Ammon's horn (tissue), 1 donor: ENCODE measurements at regions not wholly inside any gene's neighbourhood (a gene's known extent, or its start where the extent isn't known, plus 50 kb on each side); places are given as distances from the start of the nearest gene placed in this dataset.
A peak's percentile ranks its signal among the peaks of the same experiment; 100 is the strongest.
"Not testable (repeated sequence)": the region's sequence is repeated elsewhere in the genome, so short reads cannot be mapped to it uniquely, and the experiment has no call there.

Experiments
- DNase-seq: peaks from one replicate; pipeline ENCODE4 v3.0.0-alpha.2; 2016; ENCODE audit warnings: low spot score

DNA sequence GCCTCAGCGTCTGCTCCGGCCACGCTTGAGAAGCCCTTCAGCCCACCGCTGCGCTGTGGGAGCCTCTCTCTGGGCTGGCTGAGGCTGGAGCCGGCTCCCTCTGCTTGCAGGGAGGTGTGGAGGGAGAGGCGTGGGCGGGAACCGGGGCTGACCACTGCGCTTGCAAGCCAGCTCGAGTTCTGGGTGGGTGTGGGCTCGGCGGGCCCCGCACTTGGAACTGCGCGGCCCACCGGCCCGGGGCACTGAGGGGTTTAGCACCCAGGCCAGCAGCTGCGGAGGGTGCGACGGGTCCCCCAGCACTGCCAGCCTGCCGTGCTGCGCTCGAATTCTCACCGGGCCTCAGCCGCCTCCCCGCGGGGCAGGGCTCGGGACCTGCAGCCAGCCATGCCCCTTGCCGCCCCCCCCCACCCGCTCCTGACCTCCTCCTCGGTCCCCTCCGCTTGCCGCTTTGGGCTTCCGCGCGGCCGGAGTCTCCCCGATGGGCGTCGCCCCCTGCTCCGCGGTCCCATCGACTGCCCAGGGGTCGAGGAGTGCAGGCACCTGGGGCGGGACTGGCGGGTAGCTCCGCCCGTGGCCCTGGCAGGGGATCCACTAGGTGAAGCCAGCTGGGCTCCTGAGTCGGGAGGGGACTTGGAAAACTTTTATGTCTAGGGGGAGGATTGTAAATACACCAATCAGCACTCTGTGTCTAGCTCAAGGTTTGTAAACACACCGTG, 106.7 kb downstream of the RAP2B start:
- no peak for DNase-seq

DNA sequence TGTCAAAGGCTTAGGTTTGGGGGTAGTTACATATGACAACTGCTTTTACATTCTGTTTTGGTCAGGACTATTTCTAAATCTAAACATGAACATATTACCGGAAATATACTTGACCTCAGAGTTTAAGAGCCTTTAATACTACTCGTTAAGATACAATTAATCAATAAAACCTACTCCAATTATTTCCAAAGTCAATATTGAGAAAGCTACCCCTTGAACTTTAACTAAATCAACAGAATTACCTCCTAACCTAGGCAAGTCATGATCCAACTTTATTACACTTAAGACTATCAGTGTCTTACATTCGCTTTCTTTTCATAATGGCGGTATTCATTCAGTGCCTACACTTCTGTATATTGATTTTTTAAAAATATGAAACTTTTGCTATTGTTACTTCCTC, 107.7 kb downstream of the RAP2B start:
- DNase-seq = no peak

DNA sequence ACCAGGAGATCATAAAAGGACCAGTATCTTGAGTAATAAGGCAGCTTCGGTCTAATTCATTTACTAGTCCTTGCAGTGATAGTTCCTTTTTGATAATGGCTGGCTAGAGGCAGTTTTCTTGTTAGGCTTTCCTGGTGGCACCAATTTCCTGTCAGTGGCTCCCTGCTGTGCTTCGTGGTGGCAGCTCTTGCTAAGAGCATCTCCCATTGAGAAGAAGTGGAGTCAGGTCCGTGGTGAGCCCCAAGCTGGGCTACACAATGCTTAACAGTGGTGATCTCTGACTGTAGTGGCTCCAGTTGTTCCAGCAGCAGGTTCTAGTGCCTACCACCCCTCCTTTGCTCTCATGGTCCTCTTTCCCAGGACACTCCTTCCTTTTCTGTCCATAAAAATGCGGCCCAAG, 111.2 kb downstream of the RAP2B start:
- no peak for DNase-seq

DNA sequence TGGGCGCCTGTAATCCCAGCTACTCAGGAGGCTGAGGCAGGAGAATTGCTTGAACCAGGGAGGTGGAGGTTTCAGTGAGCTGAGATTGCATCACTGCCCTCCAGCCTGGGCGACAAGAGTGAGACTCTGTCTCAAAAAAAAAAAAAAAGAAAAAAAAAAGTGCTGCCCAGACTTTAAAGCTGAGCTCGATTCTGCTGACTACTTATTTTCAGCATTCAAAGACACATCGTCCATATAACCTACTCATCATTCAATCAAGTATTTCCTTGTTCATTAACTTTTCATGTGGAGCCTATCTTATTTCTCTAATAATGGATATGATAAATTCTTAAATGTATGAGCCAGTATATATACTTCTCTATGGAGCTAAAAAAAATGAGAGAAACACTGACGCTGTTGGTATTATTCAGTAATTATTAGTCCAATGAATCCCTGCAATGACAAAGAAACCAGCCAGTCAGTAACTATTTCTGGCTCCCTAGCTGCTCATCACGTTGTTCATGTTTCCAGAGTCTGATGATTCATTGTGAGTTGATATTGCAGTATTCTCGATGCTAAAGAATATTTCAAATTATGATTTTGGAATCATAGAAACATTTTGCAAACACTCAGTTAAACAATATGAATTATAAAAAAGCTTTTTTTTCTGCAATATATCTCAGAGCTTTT, 111.9 kb downstream of the RAP2B start:
- peak; percentile 56 for DNase-seq

DNA sequence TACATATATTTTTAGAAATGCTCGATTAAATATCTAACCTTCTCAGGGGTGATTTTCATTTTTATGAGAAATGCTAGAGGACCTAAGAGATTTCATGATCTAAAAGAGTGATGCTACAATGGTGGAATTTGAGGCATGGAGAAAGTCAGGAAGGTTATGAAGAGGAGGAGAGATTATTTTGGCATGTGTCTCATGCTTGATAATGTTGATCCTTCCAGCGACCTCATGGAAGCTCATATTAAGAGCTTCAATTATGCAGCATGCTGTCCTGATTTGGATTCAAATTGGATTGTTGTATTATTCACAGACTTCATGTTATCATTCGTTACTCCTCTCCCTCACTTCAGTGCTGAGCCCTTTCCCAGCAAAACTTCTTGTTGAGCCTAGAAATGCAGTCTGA, 112.5 kb downstream of the RAP2B start:
- DNase-seq = no peak

DNA sequence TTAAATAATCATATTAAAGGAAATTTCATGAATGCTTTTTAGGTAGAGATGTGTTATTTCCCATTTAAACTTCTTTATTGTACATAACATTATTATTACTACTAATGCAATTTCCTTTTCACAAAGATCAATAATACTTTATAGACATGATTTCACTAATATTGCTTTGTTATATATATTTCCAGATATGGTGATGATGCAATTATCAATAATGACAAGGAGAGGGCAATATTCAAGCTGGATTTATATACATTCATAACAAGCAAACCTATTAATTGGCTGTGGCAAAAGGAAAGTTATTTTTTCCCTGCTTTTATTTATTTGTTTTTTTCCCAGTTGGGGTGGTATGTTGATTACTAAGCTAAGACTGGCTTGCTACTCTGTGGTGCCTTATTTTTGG, 113.5 kb downstream of the RAP2B start:
- DNase-seq = no peak

DNA sequence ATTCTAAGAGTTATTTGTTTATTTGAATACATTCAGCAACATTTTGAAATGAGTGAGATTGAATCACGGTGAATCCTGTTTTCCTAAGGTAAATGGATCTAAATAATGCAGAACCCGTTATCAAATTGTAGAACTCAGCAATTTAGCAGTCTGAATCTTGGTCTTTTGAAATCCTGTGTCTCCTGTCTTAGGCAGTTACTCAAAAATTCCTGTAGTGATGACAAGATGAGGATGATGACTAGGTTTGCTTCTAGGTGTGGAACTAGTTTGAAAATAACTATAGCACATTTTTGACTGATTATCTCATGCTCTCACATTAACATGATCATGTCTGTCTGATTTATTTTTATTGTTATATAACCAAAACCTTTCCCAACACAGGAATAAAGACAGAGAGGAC, 115.0 kb downstream of the RAP2B start:
- DNase-seq = no peak

DNA sequence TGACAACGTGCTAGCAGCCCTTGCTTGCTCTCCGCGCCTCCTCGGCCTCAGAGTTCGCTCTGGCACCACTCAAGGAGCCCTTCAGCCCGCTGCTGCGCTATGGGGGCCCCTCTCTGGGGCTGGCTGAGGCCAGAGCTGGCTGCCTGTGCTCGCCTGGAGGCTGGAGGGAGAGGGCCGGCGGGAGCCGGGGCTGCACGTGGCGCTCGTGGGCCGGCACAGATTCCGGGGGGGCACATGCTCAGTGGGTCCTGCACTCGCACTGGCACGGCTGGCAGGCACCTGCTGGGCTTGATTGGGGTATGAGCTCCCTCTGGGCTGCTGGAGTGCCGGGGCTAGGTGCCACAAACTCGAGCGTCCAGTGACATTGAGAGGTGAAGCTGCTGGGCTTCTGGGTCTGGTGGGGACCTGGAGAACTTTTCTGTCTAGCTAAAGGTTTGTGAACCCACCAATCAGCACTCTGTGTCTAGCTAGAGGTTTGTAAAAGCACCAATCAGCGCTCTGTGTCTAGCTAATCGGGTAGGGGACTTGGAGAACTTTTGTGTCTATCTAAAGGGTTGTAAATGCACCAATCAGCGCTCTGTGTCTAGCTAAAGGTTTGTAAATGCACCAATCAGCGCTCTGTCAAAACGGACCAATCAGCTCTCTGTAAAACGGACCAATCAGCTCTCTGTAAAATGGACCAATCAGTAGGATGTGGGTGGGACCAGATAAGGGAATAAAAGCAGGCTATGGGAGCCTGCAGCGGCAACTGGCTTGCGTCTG, 119.4 kb downstream of the RAP2B start:
- DNase-seq = not testable (repeated sequence)

DNA sequence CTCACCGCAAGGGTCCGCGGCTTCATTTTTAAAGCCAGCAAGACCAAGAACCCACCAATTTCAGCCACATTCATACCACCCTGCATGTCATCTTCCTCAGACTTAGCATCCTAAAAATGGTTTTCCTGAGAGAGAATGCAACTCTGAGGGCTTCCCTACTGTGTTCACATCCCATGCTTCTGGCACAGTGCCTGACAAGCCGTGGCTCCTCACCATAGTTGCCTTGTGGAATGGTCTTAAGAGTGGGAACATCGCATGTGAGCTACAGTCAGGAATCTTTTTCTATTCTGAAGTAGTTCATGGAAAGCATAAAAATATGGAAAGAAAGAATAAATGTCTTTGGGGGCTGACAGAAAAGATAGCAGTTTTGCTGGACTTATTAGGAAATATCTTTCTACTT, 120.3 kb downstream of the RAP2B start:
- no peak for DNase-seq

DNA sequence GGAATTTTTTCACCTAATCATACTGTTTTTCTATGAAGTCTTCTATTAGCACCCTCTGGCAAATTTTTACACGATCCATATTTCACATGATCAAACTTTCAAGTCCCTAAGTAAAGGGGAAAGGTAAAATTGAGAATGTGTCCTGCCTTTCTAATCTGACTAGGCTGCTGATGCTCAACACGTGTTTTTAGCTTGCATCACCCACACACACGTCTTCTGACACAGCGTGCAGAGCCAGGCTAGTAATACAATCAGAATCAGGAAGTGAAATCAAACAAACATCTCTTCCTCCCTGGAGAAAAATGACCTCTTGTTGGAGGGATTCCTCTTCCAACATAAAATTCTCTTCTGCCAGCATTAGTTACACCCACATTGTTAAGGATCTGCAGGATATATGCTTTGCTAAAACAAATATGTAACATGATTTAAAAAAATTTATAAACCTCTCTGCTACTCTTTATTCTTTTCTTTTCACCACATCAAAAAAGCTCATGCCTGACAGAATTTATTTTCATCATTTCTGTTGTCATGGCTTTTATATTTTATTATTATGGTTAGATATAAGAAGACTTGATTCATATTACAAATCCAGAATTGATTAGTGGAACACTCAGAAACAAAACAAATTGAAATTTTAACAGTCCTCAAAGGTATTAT, 122.4 kb downstream of the RAP2B start:
- DNase-seq = peak; percentile 85

DNA sequence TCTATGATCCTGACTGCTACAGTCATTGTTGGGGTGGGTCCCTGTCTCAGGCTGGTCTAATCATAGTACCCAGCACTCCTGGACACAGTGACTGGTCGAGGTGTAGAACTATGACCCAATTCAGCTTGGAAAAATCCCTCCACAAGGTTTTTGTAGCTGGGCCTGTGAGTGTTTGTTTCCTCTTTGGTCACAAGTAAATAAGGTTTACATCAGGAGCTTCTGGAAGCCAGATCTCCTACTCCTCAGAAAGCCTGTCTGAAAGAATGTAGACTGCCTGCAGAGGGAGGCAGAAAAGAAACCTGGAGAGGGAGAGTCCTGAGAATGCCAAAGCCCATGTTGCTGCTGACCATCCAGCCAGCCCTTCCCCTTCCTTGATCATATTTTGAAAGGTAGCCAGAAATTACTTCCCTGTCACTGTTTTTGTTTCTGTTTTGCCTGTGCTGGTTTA, 123.2 kb downstream of the RAP2B start:
- DNase-seq = no peak

DNA sequence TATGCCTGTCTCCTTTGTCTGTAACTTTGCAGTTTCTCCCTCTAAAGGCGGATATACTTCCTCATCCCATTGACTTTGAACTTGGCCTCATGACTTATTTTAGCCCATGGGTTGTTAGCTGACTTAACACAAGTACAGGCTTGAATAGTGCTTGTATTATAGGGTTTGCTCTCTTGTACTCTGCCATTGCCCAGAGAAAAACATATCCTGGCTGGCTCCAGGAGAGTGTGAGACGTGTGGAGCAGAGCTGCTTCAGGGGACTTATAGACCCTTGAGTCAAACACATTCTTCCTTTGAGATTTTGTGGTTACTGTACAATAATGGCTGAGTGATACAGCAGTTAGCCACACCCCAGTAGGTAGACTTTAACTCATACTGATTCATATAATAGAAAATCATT, 124.0 kb downstream of the RAP2B start:
- no peak for DNase-seq

DNA sequence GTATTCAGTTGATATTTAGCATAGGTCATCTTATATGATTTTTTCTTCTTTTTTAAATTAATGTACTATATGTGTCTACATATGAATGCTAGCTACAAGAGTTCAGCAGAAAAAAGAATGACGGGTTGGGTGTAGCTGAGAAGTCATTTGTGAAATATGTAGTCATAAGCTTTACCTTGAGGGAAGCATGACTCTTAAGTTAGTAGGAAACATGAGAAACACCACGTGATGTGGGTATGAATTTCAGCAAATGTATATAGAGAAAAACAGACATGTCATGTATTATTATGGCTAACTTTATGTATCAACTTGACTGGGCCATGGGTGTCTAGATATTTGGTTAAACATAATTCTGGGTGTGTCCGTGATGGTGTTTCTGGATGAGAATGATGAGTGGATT, 125.0 kb downstream of the RAP2B start:
- no peak for DNase-seq

DNA sequence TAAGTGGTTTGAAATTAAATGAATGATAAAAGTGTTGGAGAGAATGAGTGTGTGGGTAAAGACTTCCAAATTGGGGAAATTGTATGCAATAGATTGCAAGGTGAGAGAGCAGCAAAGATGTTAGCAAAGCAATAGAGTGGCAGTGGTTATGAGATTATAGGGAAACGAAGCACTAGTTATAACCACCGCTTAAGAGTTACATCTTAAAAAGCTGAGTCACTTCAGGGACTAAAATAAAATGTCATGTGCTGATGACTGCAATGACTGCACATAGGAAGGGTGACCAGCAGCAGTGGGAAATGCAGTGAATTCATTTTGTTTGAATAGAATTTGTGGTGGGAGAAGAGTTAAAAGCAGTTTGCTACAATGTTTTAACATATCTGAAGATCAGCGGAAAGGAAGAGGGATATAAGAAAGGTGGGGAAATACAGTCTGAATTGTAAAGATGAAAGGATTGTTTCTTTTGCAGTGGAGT, 127.3 kb downstream of the RAP2B start:
- no peak for DNase-seq

DNA sequence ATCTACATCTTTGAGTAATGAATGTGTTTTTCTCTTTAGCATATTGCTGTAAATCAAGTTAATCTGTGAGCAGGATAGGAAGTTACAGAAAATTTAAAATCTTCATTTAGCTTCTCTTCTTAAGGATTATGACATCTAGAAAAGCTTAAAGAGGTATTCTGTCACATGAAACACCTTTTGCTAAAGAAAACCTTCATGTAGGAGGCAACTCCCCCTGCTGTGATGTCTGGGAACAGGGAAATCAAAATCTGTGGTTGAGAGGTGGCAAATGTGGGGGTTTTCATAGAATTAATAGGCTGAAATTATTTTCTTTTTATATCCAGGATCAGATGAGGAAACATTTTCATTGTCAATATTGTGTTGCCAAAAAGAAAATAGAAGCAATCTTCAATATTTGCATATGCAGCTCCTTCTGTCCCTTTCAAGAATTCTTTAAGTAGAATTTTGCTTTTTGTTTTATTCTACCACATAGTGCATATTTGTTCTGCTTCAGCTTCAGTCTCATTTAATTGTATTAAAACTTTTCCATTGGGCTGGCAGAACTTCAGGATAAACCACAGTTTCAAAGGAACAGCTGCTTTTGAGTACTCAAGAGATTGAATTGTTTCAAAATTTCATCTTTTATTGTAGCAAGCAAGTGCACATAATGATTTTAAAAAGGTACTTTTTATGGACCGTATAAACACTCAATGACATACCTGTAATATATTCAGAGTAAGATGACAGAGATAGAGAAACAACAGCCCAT, 128.4 kb downstream of the RAP2B start:
- no peak for DNase-seq

DNA sequence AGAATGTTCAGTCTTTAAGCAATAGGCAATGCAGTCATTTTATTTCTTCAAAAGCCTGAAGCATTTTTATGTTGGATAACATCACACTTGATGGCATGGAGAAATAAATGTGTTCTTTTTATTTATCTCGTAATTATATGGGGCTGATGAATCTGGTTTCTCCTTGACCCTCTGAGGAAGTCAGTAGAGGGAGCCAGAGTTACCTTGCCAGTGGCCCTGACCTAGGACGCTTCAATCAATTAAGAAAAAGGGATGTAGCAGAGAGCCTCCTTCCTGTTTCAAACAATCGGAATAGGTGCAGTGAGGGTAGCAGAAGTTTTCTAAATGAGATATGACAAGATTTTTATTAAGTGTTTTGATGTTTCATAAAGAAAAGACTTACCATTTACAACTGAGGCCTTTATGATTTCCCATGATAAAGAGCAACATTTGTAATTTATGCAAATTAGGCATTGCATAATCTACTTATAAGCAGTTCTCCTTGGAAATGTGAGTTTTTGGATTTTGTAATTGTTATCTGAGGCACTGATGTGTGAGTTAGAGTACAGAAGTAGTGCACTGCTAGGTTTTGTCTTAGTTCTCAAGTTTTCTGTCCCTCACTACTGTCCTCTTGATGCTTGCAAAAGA, 129.1 kb downstream of the RAP2B start:
- no peak for DNase-seq

DNA sequence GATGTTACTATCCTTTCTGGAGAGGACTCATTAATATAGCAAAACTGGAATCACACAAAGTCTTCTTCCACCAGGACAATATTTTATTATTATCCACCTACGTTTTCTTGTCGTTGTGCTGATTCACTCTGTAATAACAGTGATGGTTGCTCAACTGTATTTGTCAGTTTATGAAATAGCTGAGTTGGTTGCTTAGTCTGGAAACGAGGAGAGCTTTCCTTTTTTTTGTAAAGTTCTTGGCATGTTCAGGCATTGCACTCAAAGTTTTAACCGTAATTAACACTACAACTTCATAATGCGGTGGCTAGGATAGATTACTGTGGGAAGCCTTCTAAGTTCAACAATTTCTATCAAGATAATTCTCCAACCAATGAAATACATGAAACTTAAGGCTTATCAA, 131.2 kb downstream of the RAP2B start:
- peak; percentile 35 for DNase-seq

DNA sequence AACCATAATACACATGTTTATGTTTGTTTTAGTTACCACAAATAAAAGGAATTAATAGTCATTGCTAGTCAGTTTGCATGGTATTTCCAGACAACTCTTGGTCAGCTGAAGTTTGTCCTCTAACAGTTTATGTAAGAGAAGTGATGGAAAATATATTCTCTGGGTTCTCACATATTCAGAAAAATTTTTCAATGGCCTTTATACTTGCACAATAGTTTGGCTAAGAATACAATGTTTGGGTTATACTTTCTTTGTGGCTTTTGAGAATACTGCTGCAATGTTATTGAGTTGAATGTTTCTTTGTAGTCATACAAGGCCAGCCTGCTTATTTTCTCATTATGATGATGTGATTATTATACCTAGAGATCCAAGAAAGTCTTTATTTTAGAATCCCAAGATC, 133.9 kb downstream of the RAP2B start:
- DNase-seq = no peak

DNA sequence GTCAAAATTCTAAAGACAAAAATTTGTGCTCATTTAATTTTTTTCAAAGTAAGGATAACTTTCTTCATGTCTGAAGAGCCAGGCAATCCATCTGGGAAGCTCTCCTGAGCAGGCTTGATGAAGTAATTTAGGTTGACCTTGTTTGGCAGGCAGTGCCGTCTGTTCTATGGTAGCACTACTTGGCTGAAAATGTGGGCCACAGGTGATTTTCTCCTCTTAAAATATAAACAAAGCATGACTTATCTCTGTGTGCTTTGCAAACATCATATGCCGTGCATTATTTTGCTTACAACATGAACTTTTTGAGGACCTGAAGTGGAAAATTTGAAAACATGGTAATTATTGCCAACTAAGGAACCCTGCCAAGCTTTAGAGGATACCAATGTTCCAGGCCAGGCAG, 143.2 kb downstream of the RAP2B start:
- no peak for DNase-seq

DNA sequence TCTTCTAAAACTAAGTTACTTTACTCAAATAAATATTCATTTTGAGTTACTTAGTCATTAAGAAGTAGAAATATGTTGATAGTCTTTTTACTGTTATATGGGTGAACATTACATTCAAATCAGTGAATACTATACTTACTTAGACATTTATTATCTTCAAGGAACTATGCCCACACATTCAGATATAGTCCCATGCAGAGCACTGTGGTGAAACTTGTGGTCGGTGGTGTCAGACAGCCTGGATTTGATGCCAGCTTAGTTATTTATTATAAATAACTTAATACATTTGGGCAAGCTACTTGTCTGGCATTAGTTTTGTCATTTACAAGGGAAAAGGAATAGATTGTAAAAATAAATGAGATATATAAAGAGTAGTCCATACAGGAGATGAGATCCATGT, 149.5 kb downstream of the RAP2B start:
- no peak for DNase-seq

DNA sequence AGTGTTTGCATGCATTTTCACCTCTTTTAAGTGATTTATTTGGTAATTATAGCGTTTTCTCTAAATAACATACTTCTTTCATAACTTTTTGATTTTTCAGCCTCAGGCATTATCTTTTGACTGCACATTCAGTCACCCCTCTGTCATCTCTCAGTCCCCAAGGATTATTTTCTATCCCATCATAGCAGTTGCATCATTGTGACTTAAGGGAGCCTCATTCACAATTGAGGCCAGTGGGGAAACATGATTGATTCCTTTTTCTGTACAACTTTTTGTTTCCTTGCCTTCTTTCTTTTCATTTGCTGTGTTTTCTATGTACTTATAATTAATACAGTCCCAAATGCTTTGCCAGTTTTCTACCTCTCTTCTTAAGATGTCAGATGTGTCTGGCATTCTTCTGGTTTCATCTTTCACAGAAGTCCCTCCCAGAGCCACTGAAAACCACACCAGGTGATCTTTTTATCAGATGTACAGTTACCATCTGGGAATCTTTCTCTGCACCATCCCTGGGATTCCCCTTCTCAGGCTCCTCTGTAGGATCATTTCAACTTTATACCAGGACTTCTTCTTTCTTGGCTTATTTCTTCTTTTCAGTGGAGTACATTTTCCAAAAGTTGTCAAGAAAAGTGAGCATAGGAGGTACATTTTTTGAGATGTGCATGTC, 151.4 kb downstream of the RAP2B start:
- no peak for DNase-seq
